LNCaP clone FGC (cell line): ENCODE measurements at regions not wholly inside any gene's neighbourhood (a gene's known extent, or its start where the extent isn't known, plus 50 kb on each side); places are given as distances from the start of the nearest gene placed in this dataset.

Experiments used
- DNase-seq: peaks from one replicate; pipeline ENCODE4 v3.0.0-alpha.2; 2011; ENCODE audit warnings: low read depth
- H3K4me3 ChIP-seq: 2 replicates; pipeline ENCODE4 v1.5.1; 2011; ENCODE audit warnings: mild to moderate bottlenecking, low read depth, low read length, control low read depth
- TF ChIP-seq, protein P1 (sequence below): IDR thresholded peaks from 2 replicates; pipeline ENCODE4 v1.5.1; 2012; ENCODE audit warnings: mild to moderate bottlenecking; ENCODE audit not compliant: control insufficient read depth, insufficient read depth; ENCODE audit errors: extremely low read depth

DNA sequence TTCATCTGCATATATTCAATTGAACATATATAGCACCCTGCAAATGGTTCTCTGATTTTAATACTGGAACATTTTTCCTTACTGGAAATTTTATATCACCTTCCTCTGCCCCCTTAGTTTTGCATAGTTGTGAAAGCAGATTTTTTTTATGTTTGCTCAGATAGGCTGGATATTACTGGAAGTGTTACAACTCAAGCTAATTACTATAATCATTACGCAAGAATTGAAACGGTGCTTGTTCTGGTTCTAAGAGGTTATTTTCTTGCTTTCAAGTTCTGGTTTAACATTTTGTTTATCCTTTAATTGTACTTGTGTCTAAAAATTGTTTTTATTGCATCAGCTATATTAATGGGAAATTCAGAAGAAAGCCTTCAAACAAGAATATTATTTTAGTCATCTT, 95.6 kb upstream of the MYO16 start:
- no peak for DNase-seq
- no peak overlapping the region for H3K4me3 ChIP-seq
- TF ChIP-seq, protein P1, sequence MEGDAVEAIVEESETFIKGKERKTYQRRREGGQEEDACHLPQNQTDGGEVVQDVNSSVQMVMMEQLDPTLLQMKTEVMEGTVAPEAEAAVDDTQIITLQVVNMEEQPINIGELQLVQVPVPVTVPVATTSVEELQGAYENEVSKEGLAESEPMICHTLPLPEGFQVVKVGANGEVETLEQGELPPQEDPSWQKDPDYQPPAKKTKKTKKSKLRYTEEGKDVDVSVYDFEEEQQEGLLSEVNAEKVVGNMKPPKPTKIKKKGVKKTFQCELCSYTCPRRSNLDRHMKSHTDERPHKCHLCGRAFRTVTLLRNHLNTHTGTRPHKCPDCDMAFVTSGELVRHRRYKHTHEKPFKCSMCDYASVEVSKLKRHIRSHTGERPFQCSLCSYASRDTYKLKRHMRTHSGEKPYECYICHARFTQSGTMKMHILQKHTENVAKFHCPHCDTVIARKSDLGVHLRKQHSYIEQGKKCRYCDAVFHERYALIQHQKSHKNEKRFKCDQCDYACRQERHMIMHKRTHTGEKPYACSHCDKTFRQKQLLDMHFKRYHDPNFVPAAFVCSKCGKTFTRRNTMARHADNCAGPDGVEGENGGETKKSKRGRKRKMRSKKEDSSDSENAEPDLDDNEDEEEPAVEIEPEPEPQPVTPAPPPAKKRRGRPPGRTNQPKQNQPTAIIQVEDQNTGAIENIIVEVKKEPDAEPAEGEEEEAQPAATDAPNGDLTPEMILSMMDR, result no peak

- no peak for DNase-seq
- no peak overlapping the region for H3K4me3 ChIP-seq
- TF ChIP-seq, protein P1, result no peak
Measured at GRCh38 chr13:108534728-108535127, 94.7 kb upstream of the MYO16 start.

DNA sequence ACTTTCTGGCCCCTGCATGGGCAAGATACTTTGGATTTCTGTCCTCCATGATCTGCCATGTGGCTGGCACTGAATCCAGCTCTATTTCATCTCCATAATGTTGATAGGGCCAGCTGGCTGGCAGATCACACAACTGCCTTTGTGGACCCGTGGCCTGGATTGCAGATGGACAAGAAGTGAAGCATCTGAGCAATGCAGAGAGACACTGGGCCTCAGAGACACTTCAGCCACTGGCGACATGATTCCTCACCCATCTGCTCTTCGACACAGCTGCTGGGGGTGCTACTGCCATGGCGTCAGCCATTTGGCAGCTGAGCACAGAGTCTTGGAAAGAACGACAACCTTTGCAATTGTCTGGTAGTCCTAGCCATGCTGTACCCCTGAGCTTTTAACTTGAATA, 79.5 kb upstream of the MYO16 start:
- no peak overlapping the region for H3K4me3 ChIP-seq
- DNase-seq, result no peak

DNA sequence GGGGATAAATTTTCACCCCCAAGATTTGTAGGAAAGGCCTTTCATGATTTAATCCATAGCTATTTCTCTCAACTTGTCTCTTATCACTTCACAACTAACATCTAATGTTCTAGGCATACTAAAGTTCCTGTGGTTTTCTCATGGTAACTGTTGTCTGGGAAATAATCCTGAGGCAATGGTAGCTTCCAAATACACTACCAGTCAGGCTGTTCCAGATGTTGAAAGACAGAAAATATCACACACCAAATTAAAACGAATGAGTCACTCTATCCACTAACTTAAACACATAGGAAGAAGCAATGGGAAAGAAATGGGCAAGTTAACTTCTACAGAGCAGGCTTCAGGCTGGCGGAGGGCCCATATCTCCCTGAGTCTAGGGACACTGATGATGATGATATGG, 77.7 kb upstream of the MYO16 start:
- no peak overlapping the region for H3K4me3 ChIP-seq
- DNase-seq, result no peak
- TF ChIP-seq, protein P1, result no peak

More for the DNA sequence above, 79.5 kb upstream of the MYO16 start:
- TF ChIP-seq, protein P1, result no peak

DNA sequence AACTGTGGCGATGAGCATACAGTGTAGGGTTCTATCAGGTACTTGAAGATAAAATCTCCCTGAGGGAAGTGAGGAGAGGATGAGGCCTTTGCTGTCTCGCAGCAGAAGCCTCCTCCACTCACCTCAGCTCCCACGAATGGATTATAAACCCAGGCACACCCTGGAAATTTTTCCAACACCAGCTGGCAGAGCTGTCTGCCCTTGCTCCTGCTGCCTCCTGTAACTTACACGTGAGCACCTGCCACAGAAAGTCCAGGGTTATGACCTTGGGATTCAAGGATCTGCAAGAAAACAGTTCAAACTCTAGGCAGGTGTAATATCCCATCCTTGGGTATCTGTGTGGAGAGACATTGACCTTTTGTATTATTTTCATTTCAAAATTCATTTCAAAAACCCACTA, 70.9 kb upstream of the MYO16 start:
- H3K4me3 ChIP-seq, result no peak overlapping the region
- TF ChIP-seq, protein P1, result no peak
- no peak for DNase-seq

GRCh38 chr13:108560093-108560492, 69.3 kb upstream of the MYO16 start:
- no peak overlapping the region for H3K4me3 ChIP-seq
- TF ChIP-seq, protein P1, result no peak
- DNase-seq, result no peak

DNA sequence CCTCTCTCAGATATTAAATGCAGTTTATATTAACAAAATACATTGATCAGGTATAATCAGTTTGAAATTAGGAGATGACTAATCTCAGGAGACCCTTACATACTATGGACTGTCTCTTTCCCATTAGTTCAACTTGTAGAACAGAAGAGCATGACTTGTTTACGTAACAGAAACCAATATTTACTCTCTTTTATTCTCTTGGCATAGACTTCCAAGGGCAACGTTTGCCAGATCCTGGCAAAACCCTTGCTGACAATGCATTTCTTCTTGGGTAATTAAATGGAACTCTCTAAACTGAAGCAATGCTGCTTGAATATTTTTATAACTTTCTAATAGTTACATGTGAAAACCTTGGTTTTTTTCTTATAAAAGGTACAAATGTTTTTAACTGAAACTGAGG, 68.3 kb upstream of the MYO16 start:
- DNase-seq, result peak; percentile 91
- no peak overlapping the region for H3K4me3 ChIP-seq
- TF ChIP-seq, protein P1, result no peak
